HG02763 (cell line): ENCODE measurements at regions not wholly inside any gene's neighbourhood (a gene's known extent, or its start where the extent isn't known, plus 50 kb on each side); places are given as distances from the start of the nearest gene placed in this dataset.
"Not testable (repeated sequence)": the region's sequence is repeated elsewhere in the genome, so short reads cannot be mapped to it uniquely, and the experiment has no call there.

Experiments used
- ATAC-seq: cut with Tn5 transposase; IDR thresholded peaks from one replicate; pipeline ENCODE4 v1.9.1; 2021; ENCODE audit warnings: mild to moderate bottlenecking, moderate library complexity; ENCODE audit not compliant: unreplicated experiment

DNA sequence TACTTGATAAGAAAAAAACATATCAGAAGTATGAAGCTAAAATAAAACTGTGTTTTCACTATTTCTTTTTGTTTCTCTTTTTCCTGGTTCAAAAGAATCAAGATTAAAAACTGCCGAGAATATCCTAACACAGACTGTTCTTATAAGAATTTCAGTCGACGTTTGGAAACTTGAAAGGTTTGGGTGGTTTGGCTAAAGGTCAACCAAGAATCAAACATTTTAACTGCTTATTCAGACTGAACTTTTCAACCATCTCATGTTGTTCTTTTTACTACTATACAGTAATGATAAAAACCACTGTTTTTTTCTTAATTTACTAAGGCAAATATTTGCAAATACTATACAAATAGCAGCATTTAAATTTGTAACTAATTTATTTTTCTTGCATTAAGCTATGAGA lies 308.5 kb upstream of the TFPI start:
- no peak for ATAC-seq

DNA sequence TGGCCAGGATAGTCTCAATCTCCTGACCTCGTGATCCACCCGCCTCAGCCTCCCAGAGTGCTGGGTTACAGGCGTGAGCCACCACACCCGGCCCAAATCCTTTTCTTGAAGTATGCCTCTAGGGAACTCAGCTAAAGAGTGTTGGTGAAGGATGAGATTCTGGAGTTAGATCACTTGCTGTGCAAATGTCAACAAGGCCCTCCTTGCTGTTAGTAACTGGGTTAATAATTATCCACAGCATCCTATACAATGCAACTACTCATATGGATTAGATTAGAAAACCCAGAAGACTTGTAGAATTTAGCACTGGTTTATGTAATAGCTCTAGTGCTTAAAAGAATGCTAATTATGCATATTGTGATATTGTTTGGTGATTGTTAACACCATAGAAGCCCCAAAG lies 310.8 kb upstream of the TFPI start:
- no peak for ATAC-seq

DNA sequence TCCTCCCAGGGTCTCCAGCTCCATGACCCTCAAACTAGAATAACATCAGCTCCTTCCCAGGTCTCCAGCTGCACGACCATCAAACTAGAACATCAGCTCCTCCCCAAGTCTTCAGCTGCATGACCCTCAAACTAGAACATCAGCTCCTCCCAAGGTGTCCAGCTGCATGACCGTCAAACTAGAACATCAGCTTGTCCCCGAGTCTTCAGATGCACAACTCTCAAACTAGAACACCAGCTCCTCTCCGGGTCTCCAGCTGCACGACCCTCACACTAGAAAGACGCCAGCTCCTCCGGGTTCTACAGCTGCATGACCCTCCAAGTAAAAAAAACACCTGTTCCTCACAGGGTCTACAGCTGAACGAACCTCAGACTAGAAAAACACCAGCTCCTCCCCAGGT lies 312.9 kb upstream of the TFPI start:
- no peak for ATAC-seq

DNA sequence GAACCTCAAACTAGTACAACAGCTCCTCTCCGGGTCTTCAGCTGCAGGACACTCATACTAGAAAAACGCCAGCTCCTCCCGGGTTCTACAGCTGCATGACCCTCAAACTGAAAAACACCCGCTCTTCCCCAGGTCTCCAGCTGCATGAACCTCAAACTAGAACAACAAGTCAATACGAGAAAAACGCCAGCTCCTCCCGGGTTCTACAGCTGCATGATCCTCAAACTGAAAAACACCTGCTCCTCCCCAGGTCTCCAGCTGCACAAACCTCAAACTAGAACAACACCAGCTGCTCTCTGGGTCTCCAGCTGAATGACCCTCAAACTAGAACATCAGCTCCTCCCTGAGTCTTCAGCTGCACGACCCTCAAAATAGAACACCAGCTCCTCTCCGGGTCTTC lies 315.0 kb upstream of the TFPI start:
- no peak for ATAC-seq

DNA sequence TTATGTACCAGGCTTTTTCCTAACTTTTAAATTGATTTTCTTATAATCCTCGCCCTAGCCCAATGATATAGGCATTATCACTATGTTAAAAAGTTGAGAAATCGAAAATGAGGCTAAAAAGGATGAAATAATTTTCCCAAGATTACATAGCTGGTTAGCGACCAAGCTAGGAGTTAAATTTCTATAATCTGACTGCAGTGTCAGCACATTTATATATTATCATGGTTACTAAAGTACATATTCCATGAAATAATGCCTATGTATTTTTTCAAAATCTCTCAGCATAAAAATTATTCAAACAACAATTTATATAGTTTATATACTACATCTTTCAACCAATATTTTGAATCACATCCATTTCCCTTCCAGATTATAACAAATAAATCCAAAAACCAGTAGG lies 317.3 kb upstream of the TFPI start:
- ATAC-seq = no peak

DNA sequence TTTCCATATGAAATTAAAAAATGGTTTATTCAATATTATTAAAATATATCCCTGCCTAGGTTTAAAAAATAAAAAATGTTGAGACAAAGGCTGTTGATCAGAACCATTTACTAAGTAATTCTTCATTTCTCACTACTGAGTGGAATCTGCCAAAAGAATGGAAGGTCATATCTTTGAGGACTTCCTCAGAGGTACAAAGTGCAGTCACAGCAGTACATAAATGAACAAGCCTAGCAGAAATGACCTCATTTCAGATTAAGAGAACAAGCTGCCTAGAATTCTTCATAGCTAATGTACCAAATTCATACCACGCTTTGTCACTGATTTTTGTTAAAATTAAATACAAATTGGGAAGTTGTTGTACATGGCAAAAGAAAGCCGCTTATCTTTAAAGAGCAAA lies 318.9 kb upstream of the TFPI start:
- ATAC-seq = no peak

DNA sequence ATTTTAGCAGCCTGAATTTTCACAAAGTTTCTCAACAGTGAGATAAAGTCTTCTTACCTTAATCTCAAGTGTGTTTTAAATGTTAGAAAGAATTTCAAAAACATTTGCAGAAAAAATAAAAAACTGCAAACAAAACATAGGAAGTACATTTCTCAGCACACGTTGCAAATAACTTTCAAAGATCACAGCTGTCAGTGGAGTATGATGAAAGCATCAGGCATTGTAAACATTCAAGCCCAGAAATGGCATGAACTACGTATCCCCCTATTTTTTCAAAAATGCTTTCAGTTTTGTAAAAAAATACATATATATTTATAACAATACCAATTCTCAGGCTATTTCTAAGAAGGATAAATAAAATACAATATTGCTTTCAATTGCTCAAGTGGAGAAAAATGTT lies 320.6 kb upstream of the TFPI start:
- no peak for ATAC-seq

DNA sequence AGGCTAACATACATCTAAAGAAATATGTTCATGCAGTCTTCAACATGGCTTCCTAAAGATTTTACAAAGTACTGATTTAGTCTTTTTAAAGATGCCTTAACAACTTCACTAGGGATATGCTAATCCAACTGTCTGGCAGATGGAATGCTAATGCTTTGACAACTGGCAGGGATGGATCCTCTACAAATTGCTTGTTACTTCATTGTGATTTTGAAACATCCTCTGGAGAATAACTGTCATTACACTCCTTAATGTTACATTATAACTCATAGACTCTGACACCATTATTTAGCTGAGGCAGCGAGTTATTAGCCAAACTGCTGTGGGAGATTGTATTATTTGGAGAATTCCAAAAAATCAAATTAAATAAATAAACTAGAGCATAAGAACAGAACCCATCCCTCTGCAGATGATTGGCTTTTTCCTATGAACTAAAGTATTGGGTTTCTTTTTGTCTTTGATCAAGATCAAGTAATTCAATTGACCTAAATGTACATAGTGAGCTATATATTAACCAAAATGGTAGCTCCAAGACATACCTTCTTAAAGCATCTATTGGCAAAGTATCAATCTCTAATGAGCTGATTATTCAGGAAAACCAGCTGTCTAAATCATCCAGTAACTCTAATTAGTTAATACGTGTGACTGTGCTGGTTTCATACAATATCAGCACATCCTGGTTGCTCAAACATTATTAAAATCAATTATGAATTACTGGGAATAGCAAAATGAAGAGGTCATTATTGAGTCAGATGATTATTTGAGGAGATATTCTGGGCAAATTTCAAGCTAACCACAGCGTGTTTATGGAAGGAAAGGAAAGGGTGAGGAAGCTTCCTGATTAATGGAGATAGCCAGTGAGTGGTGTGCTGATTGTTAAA lies 321.3 kb upstream of the TFPI start:
- no peak for ATAC-seq

DNA sequence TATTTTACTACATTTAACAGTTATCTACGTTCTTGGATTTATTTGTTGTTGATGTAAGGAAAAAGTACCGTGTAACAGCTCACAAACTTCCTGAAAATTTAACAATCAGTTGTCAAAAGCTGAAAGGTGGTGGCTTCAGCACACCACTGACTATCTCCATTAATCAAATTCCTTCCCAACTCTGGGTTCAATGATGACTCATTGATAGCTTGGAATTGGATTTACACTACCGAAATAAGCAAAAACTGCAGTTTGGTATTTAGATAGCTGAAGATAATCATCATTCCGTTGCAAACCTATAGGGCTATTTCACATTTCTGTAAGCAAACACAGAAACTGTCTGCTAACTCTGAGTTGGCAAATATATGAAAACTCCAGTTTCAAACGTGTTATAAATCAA lies 322.3 kb upstream of the TFPI start:
- no peak for ATAC-seq

DNA sequence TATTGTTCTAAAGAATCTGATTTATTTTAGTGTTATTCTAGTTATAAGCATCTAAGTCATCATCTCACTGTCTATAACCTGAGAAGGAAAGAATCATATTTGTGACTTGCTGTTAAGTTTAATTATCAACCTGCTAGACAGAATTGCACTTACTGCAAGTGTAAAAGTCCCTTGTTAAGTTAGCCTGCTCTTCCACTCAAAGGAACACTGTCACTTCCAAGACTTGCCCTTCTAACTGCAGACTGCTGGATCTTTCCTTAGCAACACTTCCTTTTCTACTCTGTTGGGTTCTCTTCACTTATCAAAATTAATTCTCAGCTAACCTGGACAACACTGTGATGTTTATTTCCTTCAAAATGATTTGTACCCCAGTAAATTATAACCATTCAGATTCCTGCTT lies 323.2 kb upstream of the TFPI start:
- no peak for ATAC-seq

DNA sequence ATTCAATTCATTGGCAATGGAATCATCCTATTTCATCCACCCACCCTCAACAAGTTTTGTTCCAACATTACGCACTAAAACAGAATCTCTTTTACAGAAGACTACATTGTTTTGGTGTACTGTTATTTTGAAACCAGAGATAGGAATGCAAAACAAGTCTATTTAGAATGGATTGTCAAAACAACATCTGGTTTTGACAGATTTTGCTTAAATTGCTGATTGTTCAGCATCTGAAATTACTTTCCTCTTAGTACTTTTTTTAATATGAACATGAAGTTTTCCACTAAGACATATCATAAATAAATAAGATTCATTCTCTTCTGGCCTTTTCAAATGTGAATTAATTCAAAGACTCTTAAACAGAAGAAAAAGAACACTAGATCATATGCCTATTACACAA lies 323.9 kb upstream of the TFPI start:
- ATAC-seq = no peak

DNA sequence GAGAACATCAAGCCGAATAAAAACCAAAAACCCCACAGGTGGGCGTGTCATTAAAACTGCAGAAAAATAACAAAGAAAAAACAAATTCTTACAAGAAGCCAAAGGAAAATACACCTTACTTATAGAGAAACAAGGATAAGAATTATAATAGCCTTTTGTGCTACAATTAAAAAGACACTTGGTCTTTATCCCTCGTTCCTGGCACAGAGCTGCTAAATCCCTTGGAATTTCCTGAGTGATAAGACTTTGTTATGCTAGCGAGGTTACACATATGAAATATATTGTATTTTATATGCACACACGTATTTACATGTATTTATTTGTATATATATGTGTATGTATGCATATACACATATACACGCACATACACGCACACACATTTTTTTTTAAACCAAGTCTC lies 325.3 kb upstream of the TFPI start:
- no peak for ATAC-seq

DNA sequence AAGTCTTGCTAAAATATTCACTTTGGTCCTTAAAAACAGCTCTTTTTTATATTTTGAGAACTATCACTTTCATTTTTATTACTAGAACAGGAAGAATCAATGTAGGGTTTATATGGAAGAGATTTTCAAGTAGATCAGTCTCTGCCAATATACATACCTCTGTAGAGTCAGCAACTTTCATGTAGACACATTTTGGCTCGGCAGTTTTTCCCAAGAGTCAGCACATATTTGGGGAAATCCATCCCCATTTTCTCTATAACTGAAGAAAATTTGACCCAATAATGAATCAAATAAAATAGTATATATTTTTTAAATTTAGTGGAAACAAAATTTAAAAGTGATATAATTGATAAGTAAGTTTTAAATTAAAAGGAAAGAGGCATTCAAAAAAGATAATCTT lies 329.8 kb upstream of the TFPI start:
- ATAC-seq = no peak

DNA sequence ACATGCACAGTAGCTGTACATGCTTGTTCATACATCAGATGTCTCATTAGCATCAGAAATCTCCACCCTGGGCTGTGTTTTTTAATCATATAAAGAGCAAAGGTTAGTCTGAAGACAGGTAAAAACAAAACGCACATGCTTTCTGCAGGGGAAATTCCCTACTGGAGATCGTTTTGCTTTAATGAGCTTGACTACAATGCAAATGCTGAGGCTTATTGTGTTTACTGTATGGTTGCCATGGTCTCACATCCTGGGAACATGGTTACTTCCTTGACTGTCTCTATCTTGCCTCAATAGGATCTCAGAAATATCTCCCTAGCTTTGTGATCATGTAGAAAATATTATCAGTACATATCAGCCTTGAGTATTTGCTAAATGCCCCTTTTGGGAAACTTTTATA lies 336.5 kb upstream of the TFPI start:
- no peak for ATAC-seq

DNA sequence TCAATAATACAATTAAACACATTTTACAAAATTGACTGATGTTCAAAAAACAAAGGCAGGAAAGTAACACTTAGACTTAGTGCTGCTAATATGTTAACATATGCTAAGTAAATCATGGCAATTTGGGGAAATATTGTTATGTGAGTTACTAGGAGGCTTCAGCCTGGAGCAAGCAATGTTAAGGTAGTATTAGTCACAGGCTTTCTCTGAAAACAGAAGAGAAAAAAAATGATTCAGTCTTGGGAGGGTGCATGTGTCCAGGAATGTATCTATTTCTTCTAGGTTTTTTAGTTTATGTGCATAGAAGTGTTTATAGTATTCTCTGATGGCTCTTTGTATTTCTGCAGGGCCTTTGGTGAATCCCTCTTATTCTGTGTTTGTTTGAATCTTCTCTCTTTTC lies 345.8 kb upstream of the TFPI start:
- no peak for ATAC-seq

DNA sequence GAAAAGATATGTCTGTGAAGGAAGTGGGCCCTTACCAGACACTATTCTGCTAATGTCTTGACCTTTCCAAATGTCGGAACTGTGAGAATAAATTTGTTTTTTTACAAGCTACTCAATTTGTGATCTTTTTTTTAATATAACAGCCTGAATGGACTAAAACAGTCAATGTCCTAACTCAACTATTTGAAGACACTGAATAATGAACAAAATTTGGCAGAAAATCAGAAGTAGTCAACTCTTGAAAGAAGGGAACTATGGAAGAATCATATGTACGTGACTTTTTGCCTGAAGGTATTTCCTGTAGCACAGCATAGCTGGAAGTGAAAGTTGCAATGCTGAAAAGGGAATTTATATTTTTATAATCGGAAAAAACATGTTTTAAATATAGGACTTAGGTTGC lies 351.8 kb upstream of the TFPI start:
- ATAC-seq = no peak

DNA sequence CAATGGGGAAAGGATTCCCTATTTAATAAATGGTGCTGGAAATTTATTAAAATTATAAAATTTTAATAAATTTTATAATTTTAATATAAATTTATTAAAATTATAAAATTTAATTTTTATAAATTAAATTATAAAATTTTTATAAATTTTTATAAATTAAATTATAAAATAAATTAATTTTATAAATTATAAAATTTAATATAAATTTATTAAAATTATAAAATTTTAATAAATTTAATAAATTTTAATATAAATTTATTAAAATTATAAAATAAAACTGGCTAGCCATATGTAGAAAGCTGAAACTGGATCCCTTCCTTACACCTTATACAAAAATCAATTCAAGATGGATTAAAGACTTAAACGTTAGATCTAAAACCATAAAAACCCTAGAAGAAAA lies 356.7 kb upstream of the TFPI start:
- ATAC-seq = not testable (repeated sequence)

DNA sequence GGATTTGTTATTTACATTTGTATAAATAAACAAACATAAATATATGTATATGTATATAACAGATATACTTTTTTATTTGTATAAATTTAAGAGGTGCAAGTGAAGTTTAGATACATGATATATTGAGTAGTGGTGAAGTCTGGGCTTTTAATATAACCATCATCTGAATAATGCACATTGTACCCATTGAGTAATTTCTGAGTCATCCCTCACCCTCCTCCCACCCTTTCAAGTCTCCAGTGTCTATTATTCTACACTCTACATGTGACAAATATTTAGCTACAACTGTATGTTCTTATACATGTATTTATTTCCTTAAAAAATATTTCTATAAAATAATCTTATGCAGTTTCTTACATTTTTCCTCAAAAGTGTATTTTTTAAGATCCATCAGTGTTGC lies 358.7 kb upstream of the TFPI start:
- no peak for ATAC-seq

DNA sequence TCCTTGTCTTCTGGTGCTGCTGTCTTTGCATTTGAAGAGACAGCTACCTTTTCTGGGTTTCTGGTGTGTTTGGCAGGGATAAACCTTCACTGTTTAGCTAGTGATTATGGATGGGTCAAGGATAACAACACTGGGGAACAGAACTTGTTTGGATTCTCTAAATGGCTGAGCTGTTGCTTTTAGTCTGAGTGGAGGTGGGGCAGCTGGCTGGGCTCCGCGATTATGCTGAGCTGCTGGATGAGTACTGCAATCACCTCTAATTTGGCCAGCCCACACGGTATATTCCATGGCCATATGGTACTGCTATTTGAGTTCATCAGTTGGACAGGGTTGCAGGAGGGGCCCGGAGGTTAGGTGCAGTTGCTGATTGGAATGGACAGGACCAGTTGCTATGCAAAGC lies 361.6 kb upstream of the TFPI start:
- ATAC-seq = no peak

DNA sequence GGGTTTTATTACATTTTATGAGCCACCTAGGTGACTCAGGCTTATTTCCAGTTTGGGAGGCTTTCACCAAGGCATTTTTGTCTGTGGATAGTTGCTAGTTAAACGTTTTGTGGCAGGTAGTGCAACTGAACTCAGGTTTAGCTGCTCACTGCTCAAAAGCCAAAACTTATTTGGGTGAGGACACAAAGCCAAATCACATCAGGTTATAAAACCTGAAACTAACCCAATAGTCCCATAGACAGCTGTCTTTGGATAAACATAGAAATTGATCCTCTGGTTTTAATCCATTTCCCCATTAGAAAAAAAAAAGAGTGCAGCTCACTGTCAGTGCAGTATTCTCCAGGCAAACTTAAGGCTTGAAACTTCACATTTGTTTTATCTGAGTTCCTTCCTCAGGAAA lies 362.6 kb upstream of the TFPI start:
- no peak for ATAC-seq

DNA sequence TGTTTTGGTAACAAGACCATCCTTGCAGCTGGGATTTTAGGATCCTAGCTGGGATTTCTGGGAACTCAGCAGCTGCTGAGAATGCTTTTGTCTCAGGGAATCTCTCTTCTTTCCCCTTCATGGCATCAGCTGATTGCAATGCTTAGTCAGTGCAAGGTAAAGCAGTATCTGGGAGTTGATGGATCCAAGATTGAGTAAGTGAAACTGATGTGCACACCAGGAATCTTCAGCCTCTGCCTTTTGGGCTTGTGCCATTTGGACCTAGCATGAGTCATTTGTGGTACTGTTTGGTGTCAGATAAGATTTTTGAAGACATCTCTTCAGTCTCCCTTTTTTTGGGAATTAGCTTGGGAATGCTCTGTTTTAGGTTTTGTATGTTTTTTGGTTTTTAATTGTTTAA lies 363.3 kb upstream of the TFPI start:
- ATAC-seq = no peak

DNA sequence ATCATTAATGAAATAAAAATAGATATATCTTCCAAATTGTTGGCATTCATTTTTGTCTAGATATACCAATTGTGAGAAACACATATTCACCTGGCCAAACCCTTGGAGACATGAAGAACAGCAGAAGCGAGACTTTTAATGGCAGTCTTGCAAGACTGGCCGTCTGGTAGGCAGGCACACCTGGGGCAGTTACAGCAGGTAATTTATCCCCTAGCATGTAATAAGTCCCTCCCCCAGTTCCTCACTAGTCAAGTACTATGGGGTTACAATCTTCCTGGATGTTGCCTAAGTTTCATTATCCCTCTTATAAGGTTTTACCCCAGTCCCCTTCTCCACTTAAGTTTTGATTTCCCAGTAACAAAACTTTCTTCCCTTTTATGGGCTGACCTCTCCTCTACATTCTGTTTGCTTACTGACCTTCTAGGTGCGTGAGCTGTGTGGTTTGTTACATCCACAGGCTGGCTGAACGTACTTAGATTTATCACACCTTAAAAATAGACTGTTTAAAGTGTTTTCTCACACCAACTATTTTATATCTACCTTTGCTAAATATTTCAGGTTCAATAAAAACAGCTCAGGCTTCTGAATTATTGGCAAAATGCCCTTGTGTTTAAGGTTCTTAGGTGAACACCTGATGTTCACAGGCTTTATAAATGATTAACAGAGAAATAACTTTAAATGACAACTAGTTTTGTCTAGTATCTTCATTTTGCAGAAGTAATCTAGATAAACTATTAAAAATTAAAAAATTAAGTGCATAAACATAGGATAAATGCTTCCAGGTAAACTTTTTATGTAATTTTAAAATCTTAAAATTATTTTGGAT lies 365.0 kb upstream of the TFPI start:
- ATAC-seq = no peak
